Transverse colon (tissue), 4 donors: ENCODE measurements at regions not wholly inside any gene's neighbourhood (a gene's known extent, or its start where the extent isn't known, plus 50 kb on each side); places are given as distances from the start of the nearest gene placed in this dataset.

Source experiments
- POLR2A ChIP-seq: fragments of 450-650 bp; IDR thresholded peaks from one replicate; pipeline ENCODE4 v1.6.1; 2016; ENCODE audit warnings: antibody characterized with exemption, mild to moderate bottlenecking, moderate library complexity
- POLR2AphosphoS5 ChIP-seq, 3 donors: sonication (generic); formaldehyde crosslinking; IDR thresholded peaks; one replicate each; pipeline ENCODE4 v1.6.1; 2016; ENCODE audit warnings: antibody characterized with exemption in 3 of 3
- TF ChIP-seq, protein P1 (sequence below), 5 experiments: fragments of 200-600 bp in 3 of 5; fragments of 450-650 bp in 2 of 5; sonication (generic) in 3 of 5; IDR thresholded peaks; 1 replicate in 2 of 5; 2 replicates in 3 of 5; pipeline ENCODE4 v1.5.1; 2016 to 2017; ENCODE audit warnings: antibody characterized with exemption in 5 of 5, inconsistent platforms in 3 of 5, mild to moderate bottlenecking in 2 of 5, moderate library complexity in 1 of 5

DNA sequence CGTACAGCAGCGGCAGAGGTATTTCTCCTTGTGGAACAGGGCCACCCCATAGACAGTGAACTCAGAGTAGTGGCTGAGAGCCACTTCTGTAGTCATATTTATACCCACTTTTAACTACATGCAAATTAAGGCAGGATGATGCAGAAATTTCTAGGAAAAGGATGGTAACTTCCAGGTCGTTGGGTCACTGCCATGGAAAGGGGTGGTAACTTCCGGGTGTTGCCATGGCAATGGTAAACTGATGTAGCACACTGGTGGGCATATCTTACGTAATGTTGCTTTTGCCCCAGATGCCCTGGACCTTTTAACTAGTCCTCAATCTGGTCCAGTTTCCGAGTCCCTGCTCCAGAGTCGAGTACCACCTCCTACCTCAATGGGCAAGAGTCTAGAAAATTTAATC is 154.8 kb upstream of the AGA start:
- TF ChIP-seq, protein P1, sequence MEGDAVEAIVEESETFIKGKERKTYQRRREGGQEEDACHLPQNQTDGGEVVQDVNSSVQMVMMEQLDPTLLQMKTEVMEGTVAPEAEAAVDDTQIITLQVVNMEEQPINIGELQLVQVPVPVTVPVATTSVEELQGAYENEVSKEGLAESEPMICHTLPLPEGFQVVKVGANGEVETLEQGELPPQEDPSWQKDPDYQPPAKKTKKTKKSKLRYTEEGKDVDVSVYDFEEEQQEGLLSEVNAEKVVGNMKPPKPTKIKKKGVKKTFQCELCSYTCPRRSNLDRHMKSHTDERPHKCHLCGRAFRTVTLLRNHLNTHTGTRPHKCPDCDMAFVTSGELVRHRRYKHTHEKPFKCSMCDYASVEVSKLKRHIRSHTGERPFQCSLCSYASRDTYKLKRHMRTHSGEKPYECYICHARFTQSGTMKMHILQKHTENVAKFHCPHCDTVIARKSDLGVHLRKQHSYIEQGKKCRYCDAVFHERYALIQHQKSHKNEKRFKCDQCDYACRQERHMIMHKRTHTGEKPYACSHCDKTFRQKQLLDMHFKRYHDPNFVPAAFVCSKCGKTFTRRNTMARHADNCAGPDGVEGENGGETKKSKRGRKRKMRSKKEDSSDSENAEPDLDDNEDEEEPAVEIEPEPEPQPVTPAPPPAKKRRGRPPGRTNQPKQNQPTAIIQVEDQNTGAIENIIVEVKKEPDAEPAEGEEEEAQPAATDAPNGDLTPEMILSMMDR (IDR thresholded peaks at IDR 0.05): no peak
- TF ChIP-seq POLR2A: no peak
- TF ChIP-seq POLR2AphosphoS5 (IDR thresholded peaks at IDR 0.05): no peak
